Pancreas (tissue), 10 donors: ENCODE measurements at regions not wholly inside any gene's neighbourhood (a gene's known extent, or its start where the extent isn't known, plus 50 kb on each side); places are given as distances from the start of the nearest gene placed in this dataset.

Experiments
- ATAC-seq, 4 donors: fragments of 200-7000 bp; cut with Tn5 transposase; one replicate each; pipeline versions ENCODE4 v1.8.0 to v1.9.1; 2020; ENCODE audit warnings: mild to moderate bottlenecking in 4 of 4, moderate library complexity in 4 of 4
- DNase-seq, 6 donors: peaks; one replicate each; pipeline ENCODE4 v3.0.0-alpha.2; 2020
- FAIRE-seq: peaks from 2 replicates; lab custom pipeline; 2012; peaks lifted over from hg19 to GRCh38; lab: Jason Lieb, UNC
- H3K27ac ChIP-seq, 4 donors: fragments of 200-600 bp; sonication (generic); 1 replicate in 3 of 4; 2 replicates in 1 of 4; pipeline versions ENCODE4 v1.5.0 to v1.8.0; 2020
- H3K27me3 ChIP-seq, 4 donors: fragments of 200-600 bp; one replicate each; pipeline ENCODE4 v1.8.0; 2021
- H3K36me3 ChIP-seq, 3 donors: fragments of 200-600 bp; sonication (generic) in 1 of 3; one replicate each; pipeline versions ENCODE4 v1.5.0 to v1.8.0; 2020 to 2021
- H3K4me1 ChIP-seq, 3 donors: fragments of 200-600 bp; one replicate each; pipeline ENCODE4 v1.8.0; 2021
- H3K4me3 ChIP-seq, 4 donors: fragments of 200-600 bp; sonication (generic) in 2 of 4; one replicate each; pipeline versions ENCODE4 v1.5.0 to v1.8.0; 2020 to 2021
- H3K9me3 ChIP-seq, 4 donors: fragments of 200-600 bp; one replicate each; pipeline ENCODE4 v1.8.0; 2021
- CTCF ChIP-seq, 4 donors: fragments of 200-600 bp; sonication (generic) in 3 of 4; IDR thresholded peaks; one replicate each; pipeline versions ENCODE4 v1.5.0 to v1.8.0; 2021; ENCODE audit warnings: antibody characterized with exemption in 4 of 4
- WGBS, 2 donors: extraction: QIAGEN DNeasy Blood & Tissue Kit; methylation state at CpG; one replicate each; pipeline ENCODE4 v1.1.7; 2013; 5-methylcytosine and 5-hydroxymethylcytosine counted together
- intact Hi-C, 3 donors: fragments of 100-400 bp; cut with DNase I; formaldehyde crosslinking; loops; one replicate each; pipeline versions ENCODE4 v1.11.1 to v1.14.2; 2022
- donor health status: healthy with polysubstance abuse.
- donor health status: DM: no; HTN: no; CAD: no; lungs with moderate emphysema.
- donor health status: DM: no; HTN: no; CAD: no.
- donor health status: control.
- donor health status: control.
- donor health status: Bipolar disorder and iron deficiency.
- donor health status: DM: yes; HTN: yes; CAD: no.
- donor health status: DM: no; HTN: no; CAD: no.
- donor health status: DM: no; HTN: no; CAD: no.
- donor health status: DM: yes; HTN: yes; CAD: no.

DNA sequence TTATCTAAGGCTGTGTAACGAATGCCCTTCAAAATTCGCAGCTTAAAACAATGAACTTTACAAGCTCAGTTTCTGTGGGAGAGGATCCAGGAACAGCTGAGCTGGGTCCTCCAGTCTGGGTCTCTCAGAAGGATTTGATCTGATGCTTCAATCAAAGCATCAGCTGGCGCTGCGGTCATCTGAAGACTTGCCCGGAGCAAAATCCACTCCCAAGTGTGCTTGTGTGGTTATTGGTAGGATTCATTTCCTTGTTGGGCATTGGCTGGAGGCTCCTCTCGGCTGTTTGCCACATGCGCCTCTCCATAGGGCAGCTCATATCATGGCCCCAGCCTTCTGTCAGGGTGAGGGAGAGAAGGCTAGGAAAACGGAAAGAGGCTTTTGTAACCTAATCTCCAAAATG is 269.3 kb upstream of the CHD6 start:
- TF ChIP-seq CTCF (IDR thresholded peaks at IDR 0.05) = no peak

GRCh38 chr20:41881466-41882046 is 263.4 kb upstream of the CHD6 start:
- H3K9me3 ChIP-seq = no peaks in the 10 kb centered on the region
- intact Hi-C loops = no loop called here
- no peak overlapping the region for H3K4me3 ChIP-seq
- H3K27me3 ChIP-seq = no peaks in the 10 kb centered on the region
- no peak overlapping the region for H3K27ac ChIP-seq
- FAIRE-seq (no peak), DNase-seq (no peak), ATAC-seq (no peak)
- TF ChIP-seq CTCF (IDR thresholded peaks at IDR 0.05) = no peak
- H3K4me1 ChIP-seq = no peaks in the 10 kb centered on the region
- no peaks in the 10 kb centered on the region for H3K36me3 ChIP-seq
- WGBS, 2 donors = 46 to 71% methylated on average over 1 of the region's 1 CpG

More for the DNA sequence above, 269.3 kb upstream of the CHD6 start:
- 61 to 70% methylated on average over 8 of the region's 8 CpGs for WGBS, 2 donors
- intact Hi-C loops = no loop called here
- FAIRE-seq = no peak
- Histone ChIP-seq H3K4me1 (no peaks in the 10 kb centered on the region), H3K27me3 (no peaks in the 10 kb centered on the region), H3K27ac (no peak overlapping the region), H3K36me3 (no peaks in the 10 kb centered on the region), H3K4me3 (no peak overlapping the region), H3K9me3 (no peaks in the 10 kb centered on the region)
- DNase-seq = no peak
- ATAC-seq = no peak

DNA sequence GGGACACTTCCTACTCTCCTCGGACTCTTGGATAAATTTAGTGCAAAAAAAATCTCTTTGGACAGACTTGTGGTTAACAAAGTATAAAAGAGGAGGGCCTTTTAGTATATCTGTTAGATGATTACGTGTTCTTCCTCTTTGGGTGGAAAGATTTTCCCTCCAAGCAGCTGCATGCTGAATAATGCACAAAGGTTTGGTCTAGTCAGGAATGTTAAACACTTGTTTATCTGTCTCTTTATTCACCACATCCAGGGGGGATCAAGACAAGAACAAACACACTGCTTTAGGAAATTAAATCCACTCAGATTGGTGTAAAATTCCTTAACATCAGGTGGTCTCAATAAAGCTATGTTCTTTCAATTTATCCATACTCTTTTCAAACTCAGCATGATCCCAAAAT is 260.9 kb upstream of the CHD6 start:
- Histone ChIP-seq H3K4me3 (no peak overlapping the region), H3K4me1 (no peaks in the 10 kb centered on the region), H3K27me3 (peaks cover 0 to 4% (median 0%) of the 10 kb centered on the region in 4 donors), H3K36me3 (no peaks in the 10 kb centered on the region), H3K9me3 (no peaks in the 10 kb centered on the region), H3K27ac (no peak overlapping the region)
- FAIRE-seq (no peak), ATAC-seq (no peak), DNase-seq (no peak)
- intact Hi-C loops = no loop called here
- no peak for TF ChIP-seq CTCF (IDR thresholded peaks at IDR 0.05)
- WGBS, 2 donors = 19 to 26% methylated on average over 2 of the region's 2 CpGs

DNA sequence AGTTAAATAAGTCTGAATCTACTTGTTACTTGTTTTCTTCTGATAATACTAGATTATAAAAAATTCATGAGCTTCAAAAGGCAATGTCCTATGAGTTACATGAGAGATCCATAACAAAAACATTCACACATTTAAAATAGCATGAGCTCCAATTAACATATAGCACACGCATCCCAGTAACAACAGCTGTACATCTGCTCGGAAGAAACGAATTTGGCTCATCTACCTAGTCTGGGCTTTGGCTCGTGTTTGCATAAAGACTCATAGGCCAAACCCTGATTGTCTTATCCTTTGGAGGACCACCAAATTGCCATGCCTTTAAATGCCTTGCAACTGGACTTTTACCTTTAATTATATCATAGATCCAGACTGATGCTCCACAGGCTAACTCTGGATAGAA is 259.7 kb upstream of the CHD6 start:
- no peak for DNase-seq
- Histone ChIP-seq H3K4me3 (no peak overlapping the region), H3K27ac (no peak overlapping the region), H3K4me1 (no peaks in the 10 kb centered on the region), H3K9me3 (no peaks in the 10 kb centered on the region), H3K27me3 (peaks cover 0 to 4% (median 0%) of the 10 kb centered on the region in 4 donors), H3K36me3 (no peaks in the 10 kb centered on the region)
- no peak for TF ChIP-seq CTCF (IDR thresholded peaks at IDR 0.05)
- no peak for FAIRE-seq
- intact Hi-C loops = no loop called here
- ATAC-seq = no peak
- 66 to 71% methylated on average over 4 of the region's 4 CpGs for WGBS, 2 donors

GRCh38 chr20:41874658-41875057 is 256.5 kb upstream of the CHD6 start:
- intact Hi-C loops = no loop called here
- FAIRE-seq (no peak), ATAC-seq (no peak)

More at GRCh38 chr20:41874658-41875057, 256.5 kb upstream of the CHD6 start:
- DNase-seq = no peak
- Histone ChIP-seq H3K4me3 (no peak overlapping the region), H3K27me3 (peaks cover 0 to 4% (median 0%) of the 10 kb centered on the region in 4 donors), H3K4me1 (no peaks in the 10 kb centered on the region), H3K36me3 (no peaks in the 10 kb centered on the region), H3K9me3 (no peaks in the 10 kb centered on the region), H3K27ac (no peak overlapping the region)
- TF ChIP-seq CTCF (IDR thresholded peaks at IDR 0.05) = no peak
- WGBS, 2 donors = 40 to 50% methylated on average over 1 of the region's 1 CpG
